MG63 (cell line): ENCODE measurements at regions not wholly inside any gene's neighbourhood (a gene's known extent, or its start where the extent isn't known, plus 50 kb on each side); places are given as distances from the start of the nearest gene placed in this dataset.
"Not testable (repeated sequence)": the region's sequence is repeated elsewhere in the genome, so short reads cannot be mapped to it uniquely, and the experiment has no call there.

Experiments
- DNase-seq: peaks from one replicate; pipeline ENCODE4 v3.0.0-alpha.2; 2020
- H3K27me3 ChIP-seq: fragments of 250-450 bp; sonication (Bioruptor Pico); 2 replicates; pipeline ENCODE4 v1.5.1; 2020; ENCODE audit warnings: mild to moderate bottlenecking, moderate library complexity
- H3K36me3 ChIP-seq: fragments of 250-450 bp; sonication (Bioruptor Pico); 2 replicates; pipeline ENCODE4 v1.5.1; 2020; ENCODE audit warnings: mild to moderate bottlenecking, moderate library complexity
- H3K4me3 ChIP-seq: fragments of 250-450 bp; sonication (Bioruptor Pico); 2 replicates; pipeline ENCODE4 v1.5.1; 2020; ENCODE audit warnings: mild to moderate bottlenecking, moderate library complexity
- H3K9me3 ChIP-seq: fragments of 250-450 bp; sonication (Bioruptor Pico); 2 replicates; pipeline ENCODE4 v1.5.1; 2020; ENCODE audit warnings: mild to moderate bottlenecking, moderate library complexity

DNA sequence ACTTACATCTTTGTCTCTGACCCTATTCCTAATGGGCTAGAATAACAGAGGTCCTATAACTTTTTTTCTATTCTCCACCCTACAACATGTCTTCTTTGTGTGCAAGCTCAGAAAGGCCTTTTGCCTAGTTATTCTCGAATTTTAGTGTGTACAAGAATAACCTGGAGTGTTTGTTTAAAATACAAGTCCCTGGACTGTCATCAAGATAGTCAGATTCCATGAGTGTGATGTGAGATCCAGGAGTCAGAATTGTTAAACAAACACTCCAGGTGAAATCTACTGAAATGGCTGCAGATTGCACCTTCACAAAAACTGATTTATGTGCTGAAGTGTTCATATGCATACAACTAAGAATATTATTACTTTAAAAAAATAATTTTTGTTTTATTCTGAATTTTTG lies 114.4 kb upstream of the DIO2 start:
- no peaks in the 10 kb centered on the region for H3K27me3 ChIP-seq
- no peaks in the 10 kb centered on the region for H3K9me3 ChIP-seq
- DNase-seq = no peak
- no peaks in the 10 kb centered on the region for H3K36me3 ChIP-seq
- no peak overlapping the region for H3K4me3 ChIP-seq

GRCh38 chr14:80325112-80325511 lies 113.8 kb upstream of the DIO2 start:
- H3K36me3 ChIP-seq = no peaks in the 10 kb centered on the region
- H3K4me3 ChIP-seq = no peak overlapping the region
- no peaks in the 10 kb centered on the region for H3K27me3 ChIP-seq
- no peak for DNase-seq
- no peaks in the 10 kb centered on the region for H3K9me3 ChIP-seq

- Histone ChIP-seq H3K9me3 (no peaks in the 10 kb centered on the region), H3K4me3 (no peak overlapping the region), H3K36me3 (no peaks in the 10 kb centered on the region), H3K27me3 (no peaks in the 10 kb centered on the region)
- no peak for DNase-seq
These were observed 113.3 kb upstream of the DIO2 start for GRCh38 chr14:80324649-80325048.

DNA sequence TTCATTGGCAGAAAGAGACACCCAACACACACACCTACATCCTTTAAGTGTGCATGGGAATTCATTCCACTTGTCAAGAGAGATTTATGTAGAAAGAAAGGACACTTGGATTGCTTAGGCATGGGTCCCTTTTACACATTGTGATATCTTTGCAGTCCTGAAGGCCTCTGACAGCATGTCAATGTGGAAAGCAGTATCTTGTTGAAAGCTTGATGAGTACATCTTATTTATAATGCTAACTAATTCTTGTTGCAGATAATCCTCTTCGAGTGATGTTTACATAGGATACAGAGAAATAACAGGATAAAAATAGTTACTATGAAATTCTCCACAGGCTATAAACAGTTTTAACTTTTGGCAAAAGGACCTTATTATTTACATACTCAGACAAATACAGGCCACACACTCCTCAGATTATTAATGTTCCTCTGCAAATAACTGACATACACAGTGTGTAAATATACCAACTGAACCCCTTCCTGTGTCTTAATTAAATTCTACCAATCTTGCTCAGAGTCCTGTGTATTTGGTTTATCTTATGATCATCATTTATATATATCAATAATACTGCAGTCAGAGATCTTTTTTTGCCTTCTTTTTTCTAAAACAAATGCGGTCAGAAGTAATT lies 111.8 kb upstream of the DIO2 start:
- Histone ChIP-seq H3K27me3 (no peaks in the 10 kb centered on the region), H3K36me3 (no peaks in the 10 kb centered on the region), H3K4me3 (no peak overlapping the region), H3K9me3 (no peaks in the 10 kb centered on the region)
- DNase-seq = no peak

GRCh38 chr14:80316441-80316840 lies 105.1 kb upstream of the DIO2 start:
- H3K27me3 ChIP-seq = no peaks in the 10 kb centered on the region
- no peak for DNase-seq
- no peaks in the 10 kb centered on the region for H3K36me3 ChIP-seq
- H3K4me3 ChIP-seq = no peak overlapping the region
- H3K9me3 ChIP-seq = no peaks in the 10 kb centered on the region

GRCh38 chr14:80315681-80316080 lies 104.4 kb upstream of the DIO2 start:
- no peaks in the 10 kb centered on the region for H3K9me3 ChIP-seq

DNA sequence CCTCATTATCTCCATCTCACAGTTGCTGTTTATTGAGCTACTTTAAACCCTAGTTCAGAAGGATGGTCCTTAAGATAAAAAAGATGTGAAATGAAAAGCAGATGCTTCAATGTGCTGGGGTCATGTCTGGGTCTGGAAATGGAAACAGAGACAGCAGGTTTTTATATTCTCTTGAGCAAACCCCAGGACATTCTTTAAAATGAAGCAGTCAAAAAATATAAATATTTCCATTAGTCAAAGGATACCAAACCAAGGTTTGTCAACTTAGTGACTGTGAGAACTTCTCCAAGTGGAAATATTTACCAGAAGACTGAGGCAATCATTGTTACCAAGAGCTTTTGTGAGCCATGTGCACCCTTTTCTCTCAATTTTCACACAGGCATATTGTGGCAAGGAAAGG lies 102.5 kb upstream of the DIO2 start:
- Histone ChIP-seq H3K27me3 (no peaks in the 10 kb centered on the region), H3K4me3 (no peak overlapping the region)
- no peak for DNase-seq

More at GRCh38 chr14:80315681-80316080, 104.4 kb upstream of the DIO2 start:
- Histone ChIP-seq H3K27me3 (no peaks in the 10 kb centered on the region), H3K4me3 (no peak overlapping the region), H3K36me3 (no peaks in the 10 kb centered on the region)
- DNase-seq = no peak

GRCh38 chr14:80310938-80311750 lies 99.8 kb upstream of the DIO2 start:
- H3K36me3 ChIP-seq = no peaks in the 10 kb centered on the region
- H3K4me3 ChIP-seq = no peak overlapping the region
- H3K9me3 ChIP-seq = no peaks in the 10 kb centered on the region
- no peak for DNase-seq
- H3K27me3 ChIP-seq = no peaks in the 10 kb centered on the region

More for the DNA sequence above, 102.5 kb upstream of the DIO2 start:
- no peaks in the 10 kb centered on the region for H3K9me3 ChIP-seq
- no peaks in the 10 kb centered on the region for H3K36me3 ChIP-seq

DNA sequence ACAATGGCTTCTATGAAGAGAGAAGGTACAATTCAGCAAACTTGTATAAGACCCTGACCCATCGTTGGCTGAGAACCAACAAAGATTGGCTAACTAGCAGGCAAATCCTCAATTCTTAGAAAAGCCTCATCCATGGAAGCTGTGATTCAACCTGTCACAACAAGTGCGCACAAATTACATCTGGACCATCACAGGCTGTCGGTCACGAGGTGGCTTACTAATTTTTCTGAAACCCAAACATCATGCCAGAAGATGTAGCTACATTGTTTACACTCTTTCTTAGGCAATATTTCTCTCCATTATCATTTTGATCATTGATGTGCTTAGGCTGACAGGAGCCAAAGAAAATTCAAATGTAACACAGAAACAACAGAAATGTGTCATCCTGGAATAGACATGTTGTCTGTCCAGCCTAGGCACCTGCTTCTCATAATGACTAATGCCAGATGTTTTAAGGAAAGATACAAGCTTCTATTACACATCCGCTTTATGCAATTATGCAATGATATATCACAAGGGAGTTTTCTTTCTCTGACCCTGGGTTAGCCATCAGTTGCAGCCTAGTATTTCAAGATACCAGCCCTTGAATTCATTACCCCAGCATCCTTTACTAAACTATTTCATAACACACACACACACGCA lies 92.9 kb upstream of the DIO2 start:
- Histone ChIP-seq H3K36me3 (no peaks in the 10 kb centered on the region), H3K4me3 (no peak overlapping the region), H3K9me3 (no peaks in the 10 kb centered on the region), H3K27me3 (no peaks in the 10 kb centered on the region)
- DNase-seq = no peak

DNA sequence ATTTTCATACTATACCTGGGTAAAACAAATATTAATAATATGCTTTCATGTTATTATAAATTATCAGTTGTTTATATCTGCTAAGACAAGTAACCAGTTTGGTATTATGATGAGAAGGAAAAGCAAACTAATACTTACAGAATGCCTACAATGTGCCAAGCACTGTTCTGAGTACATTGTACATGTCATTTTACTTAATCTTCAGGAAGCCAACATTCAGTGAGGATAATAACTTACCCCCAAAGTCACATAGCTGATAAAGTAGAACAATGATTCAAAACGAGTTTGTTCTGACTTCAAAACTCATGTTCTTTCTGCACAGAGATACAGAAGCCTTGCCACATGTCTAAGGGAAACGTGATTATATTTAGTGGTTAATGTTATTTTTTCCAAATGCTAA lies 89.0 kb upstream of the DIO2 start:
- no peak for DNase-seq
- H3K9me3 ChIP-seq = no peaks in the 10 kb centered on the region
- no peaks in the 10 kb centered on the region for H3K27me3 ChIP-seq
- no peak overlapping the region for H3K4me3 ChIP-seq
- no peaks in the 10 kb centered on the region for H3K36me3 ChIP-seq

DNA sequence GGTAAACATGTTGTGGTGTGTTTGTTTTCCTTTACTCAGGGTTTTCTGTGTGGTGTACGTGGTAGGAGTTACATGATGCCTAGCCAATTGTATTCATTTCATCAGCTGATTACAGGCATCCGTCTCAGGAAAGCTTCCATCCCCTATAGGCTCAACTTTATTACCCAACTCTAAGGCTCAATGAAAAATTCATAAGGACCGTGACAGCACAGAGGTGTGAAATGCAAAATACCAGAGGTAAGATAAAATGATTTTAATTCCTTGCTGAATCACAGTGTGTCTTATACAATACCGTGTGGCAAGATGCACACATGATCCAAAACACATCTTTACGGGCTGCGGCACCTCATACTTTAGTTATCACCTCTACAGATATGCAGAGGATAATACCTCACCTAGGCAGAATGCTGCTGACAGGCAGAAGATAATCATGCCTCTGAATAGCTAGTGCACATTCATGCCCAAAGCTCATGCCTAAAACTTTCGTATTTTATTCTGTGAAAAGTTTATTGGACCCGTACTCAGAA lies 87.2 kb upstream of the DIO2 start:
- Histone ChIP-seq H3K27me3 (no peaks in the 10 kb centered on the region), H3K4me3 (no peak overlapping the region), H3K36me3 (no peaks in the 10 kb centered on the region), H3K9me3 (no peaks in the 10 kb centered on the region)
- DNase-seq = no peak

DNA sequence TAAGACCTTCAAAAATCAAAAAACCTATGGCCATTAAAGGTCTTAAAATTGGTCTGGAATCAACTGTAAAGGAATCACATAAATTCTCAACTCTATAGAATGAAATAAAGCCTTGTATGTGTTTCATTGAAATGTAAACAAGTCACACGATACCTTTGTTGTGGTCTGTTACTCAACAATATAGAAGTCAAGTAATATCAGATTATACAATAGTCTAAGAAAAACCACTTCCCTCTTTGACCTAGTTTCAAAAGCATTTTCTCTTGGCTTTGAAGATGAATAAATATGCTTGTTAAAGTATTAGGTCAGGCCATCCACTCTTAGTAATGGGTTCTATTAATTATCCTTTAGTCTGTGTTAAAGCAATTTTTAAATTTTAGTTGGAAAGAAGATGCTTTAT lies 79.8 kb upstream of the DIO2 start:
- DNase-seq = no peak
- no peak overlapping the region for H3K4me3 ChIP-seq

GRCh38 chr14:80286744-80287143 lies 75.4 kb upstream of the DIO2 start:
- H3K4me3 ChIP-seq, H3K36me3 ChIP-seq, DNase-seq, H3K27me3 ChIP-seq, H3K9me3 ChIP-seq: not testable (repeated sequence)

More for the DNA sequence above, 79.8 kb upstream of the DIO2 start:
- Histone ChIP-seq H3K27me3 (no peaks in the 10 kb centered on the region), H3K9me3 (no peaks in the 10 kb centered on the region), H3K36me3 (no peaks in the 10 kb centered on the region)

GRCh38 chr14:80278293-80279023 lies 67.2 kb upstream of the DIO2 start:
- no peaks in the 10 kb centered on the region for H3K36me3 ChIP-seq
- no peaks in the 10 kb centered on the region for H3K9me3 ChIP-seq
- no peaks in the 10 kb centered on the region for H3K27me3 ChIP-seq
- H3K4me3 ChIP-seq = no peak overlapping the region
- DNase-seq = no peak

GRCh38 chr14:80275208-80275850 lies 64.0 kb upstream of the DIO2 start:
- Histone ChIP-seq H3K4me3 (no peak overlapping the region), H3K9me3 (no peaks in the 10 kb centered on the region), H3K27me3 (no peaks in the 10 kb centered on the region), H3K36me3 (no peaks in the 10 kb centered on the region)
- DNase-seq = no peak

DNA sequence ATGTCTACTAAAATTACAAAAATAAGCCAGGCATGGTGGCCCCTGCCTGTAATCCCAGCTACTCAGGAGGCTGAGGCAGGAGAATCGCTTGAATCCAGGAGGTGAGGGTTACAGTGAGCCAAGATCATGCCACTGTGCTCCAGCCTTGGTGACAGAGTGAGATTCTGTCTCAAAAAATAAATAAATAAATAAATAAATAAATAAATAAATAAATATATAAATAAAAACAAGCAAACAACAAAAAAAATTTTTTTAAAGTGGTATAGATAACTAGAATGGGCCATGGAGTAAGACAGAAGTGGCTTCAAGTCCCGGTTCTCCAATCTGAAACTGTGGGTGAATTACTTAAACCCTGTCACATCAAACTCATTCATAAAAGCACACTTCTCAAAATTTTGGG lies 63.0 kb upstream of the DIO2 start:
- not testable (repeated sequence) for H3K36me3 ChIP-seq, H3K4me3 ChIP-seq, H3K9me3 ChIP-seq, H3K27me3 ChIP-seq, DNase-seq
